ENCODE measurements at regions not wholly inside any gene's neighbourhood (a gene's known extent, or its start where the extent isn't known, plus 50 kb on each side); places are given as distances from the start of the nearest gene placed in this dataset.
A peak's percentile ranks its signal among the peaks of the same experiment; 100 is the strongest.
"Not testable (repeated sequence)": the region's sequence is repeated elsewhere in the genome, so short reads cannot be mapped to it uniquely, and the experiment has no call there.

DNA sequence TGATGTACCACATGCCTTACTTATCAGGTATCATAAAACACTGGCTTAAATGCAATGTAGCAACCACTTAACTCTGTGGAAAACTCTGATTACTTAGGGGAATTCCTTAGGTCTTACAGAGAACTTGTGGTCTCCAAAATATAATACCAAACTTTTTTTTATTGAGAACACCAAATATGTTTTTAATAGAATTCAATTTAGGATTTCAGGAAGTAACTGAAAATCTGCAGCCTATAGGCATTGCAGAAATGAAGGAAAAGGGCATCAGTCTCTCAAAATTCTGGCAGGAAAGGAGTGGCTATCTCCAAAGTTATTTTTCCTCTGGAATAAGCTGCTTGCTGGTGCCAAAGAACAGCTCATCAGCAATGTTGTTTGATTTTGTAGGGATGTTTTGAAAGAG is 105.3 kb upstream of the UGP2 start:
- no peak overlapping the region for H3K4me3 ChIP-seq
- no peaks in the 10 kb centered on the region for H3K36me3 ChIP-seq (replicated peaks; ENCODE audit: insufficient read depth, low read depth)
- no peaks in the 10 kb centered on the region for H3K9me2 ChIP-seq (replicated peaks; ENCODE audit: insufficient read depth)
- H3K4me1 ChIP-seq (ENCODE audit: insufficient read depth) = peaks cover 28% of the 10 kb centered on the region
- no peak overlapping the region for H3K4me2 ChIP-seq
- no peaks in the 10 kb centered on the region for H3K9me3 ChIP-seq (ENCODE audit: low read depth)
- no peaks in the 10 kb centered on the region for H4K20me1 ChIP-seq (ENCODE audit: insufficient read depth, poor library complexity, severe bottlenecking)
- peak overlapping the region; percentile 33 for H3K27ac ChIP-seq
- DNase-seq (ENCODE audit: low spot score) = no peak
- H3K79me2 ChIP-seq = no peaks in the 10 kb centered on the region
- no peaks in the 10 kb centered on the region for H3K27me3 ChIP-seq
- H2AFZ ChIP-seq = no peak overlapping the region
- no peak for TF ChIP-seq EZH2 (IDR thresholded peaks at IDR 0.05; ENCODE audit: borderline replicate concordance)
- TF ChIP-seq EZH2phosphoT487 (IDR thresholded peaks at IDR 0.05; ENCODE audit: low read depth, severe bottlenecking, unreplicated experiment) = no peak
- TF ChIP-seq, protein P1, sequence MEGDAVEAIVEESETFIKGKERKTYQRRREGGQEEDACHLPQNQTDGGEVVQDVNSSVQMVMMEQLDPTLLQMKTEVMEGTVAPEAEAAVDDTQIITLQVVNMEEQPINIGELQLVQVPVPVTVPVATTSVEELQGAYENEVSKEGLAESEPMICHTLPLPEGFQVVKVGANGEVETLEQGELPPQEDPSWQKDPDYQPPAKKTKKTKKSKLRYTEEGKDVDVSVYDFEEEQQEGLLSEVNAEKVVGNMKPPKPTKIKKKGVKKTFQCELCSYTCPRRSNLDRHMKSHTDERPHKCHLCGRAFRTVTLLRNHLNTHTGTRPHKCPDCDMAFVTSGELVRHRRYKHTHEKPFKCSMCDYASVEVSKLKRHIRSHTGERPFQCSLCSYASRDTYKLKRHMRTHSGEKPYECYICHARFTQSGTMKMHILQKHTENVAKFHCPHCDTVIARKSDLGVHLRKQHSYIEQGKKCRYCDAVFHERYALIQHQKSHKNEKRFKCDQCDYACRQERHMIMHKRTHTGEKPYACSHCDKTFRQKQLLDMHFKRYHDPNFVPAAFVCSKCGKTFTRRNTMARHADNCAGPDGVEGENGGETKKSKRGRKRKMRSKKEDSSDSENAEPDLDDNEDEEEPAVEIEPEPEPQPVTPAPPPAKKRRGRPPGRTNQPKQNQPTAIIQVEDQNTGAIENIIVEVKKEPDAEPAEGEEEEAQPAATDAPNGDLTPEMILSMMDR (IDR thresholded peaks at IDR 0.05; ENCODE audit: poor library complexity) = no peak

DNA sequence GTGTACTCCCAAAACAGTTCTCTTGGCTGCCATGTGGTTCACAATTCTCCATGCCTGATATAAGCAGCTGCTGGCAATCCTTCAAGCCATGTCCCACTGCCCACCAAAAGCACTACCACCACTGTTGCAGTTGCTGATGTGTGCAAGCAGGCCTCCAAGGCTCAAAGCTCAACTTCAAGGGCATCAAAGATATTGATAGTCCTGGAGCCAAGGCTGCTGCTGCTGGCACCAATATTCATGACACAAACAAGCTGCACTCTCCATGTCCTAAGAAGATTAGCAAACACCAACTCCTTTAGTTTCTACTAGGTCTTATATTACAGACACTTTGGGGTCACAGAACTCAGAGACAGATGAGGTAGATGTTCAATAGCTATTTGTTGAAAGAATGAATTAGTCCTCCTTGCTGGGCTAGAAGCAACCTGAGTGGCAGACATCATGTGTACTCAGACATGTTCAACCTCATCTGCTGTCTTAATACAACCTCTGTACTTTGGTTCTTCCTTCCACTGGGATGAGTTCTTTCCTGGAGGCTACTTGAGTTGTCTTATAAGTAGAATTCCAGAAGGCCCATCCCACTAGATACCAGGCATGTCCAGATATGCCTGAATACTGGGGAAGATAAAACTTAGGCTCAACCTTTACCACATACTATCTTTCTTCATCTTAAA is 104.5 kb upstream of the UGP2 start:
- no peaks in the 10 kb centered on the region for H3K9me2 ChIP-seq (replicated peaks; ENCODE audit: insufficient read depth)
- H3K27ac ChIP-seq = peak overlapping the region; percentile 33
- H3K27me3 ChIP-seq = no peaks in the 10 kb centered on the region
- H3K36me3 ChIP-seq (replicated peaks; ENCODE audit: insufficient read depth, low read depth) = no peaks in the 10 kb centered on the region
- no peak for DNase-seq (ENCODE audit: low spot score)
- no peaks in the 10 kb centered on the region for H3K9me3 ChIP-seq (ENCODE audit: low read depth)
- TF ChIP-seq EZH2 (IDR thresholded peaks at IDR 0.05; ENCODE audit: borderline replicate concordance) (no peak), EZH2phosphoT487 (IDR thresholded peaks at IDR 0.05; ENCODE audit: low read depth, severe bottlenecking, unreplicated experiment) (no peak)
- TF ChIP-seq, protein P1 (IDR thresholded peaks at IDR 0.05; ENCODE audit: poor library complexity) = no peak
- no peak overlapping the region for H3K4me3 ChIP-seq
- no peak overlapping the region for H2AFZ ChIP-seq
- H3K4me1 ChIP-seq (ENCODE audit: insufficient read depth) = peaks cover 28% of the 10 kb centered on the region
- no peaks in the 10 kb centered on the region for H4K20me1 ChIP-seq (ENCODE audit: insufficient read depth, poor library complexity, severe bottlenecking)
- H3K79me2 ChIP-seq = no peaks in the 10 kb centered on the region
- no peak overlapping the region for H3K4me2 ChIP-seq

DNA sequence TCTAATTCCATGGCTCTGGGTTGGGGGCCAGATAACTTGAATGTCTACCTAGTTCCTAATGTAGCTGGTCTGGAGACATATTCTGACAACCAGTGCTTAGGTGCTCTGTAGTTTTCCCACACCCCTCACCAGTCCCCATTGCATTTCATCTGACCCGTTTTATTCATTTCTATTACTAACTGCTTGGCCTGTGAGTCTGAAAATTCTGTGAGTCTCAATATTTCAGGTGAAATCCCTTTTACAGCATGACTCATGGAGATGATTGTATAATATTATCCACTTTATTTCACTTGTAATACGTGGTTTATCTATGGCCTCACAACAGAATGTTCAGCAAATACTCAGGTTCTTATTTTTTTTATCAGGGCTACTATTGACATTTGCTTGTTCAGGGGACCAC is 103.7 kb upstream of the UGP2 start:
- Histone ChIP-seq H3K79me2 (no peaks in the 10 kb centered on the region), H3K27ac (peak overlapping the region; percentile 46), H3K4me1 (ENCODE audit: insufficient read depth) (peaks cover 28% of the 10 kb centered on the region), H3K27me3 (no peaks in the 10 kb centered on the region), H4K20me1 (ENCODE audit: insufficient read depth, poor library complexity, severe bottlenecking) (no peaks in the 10 kb centered on the region), H3K9me3 (ENCODE audit: low read depth) (no peaks in the 10 kb centered on the region), H3K4me2 (no peak overlapping the region), H3K4me3 (no peak overlapping the region), H3K9me2 (replicated peaks; ENCODE audit: insufficient read depth) (no peaks in the 10 kb centered on the region), H2AFZ (no peak overlapping the region), H3K36me3 (replicated peaks; ENCODE audit: insufficient read depth, low read depth) (no peaks in the 10 kb centered on the region)
- TF ChIP-seq EZH2 (IDR thresholded peaks at IDR 0.05; ENCODE audit: borderline replicate concordance) (no peak), EZH2phosphoT487 (IDR thresholded peaks at IDR 0.05; ENCODE audit: low read depth, severe bottlenecking, unreplicated experiment) (no peak)
- TF ChIP-seq, protein P1 (IDR thresholded peaks at IDR 0.05; ENCODE audit: poor library complexity) = no peak
- DNase-seq (ENCODE audit: low spot score) = no peak
- WGBS (ENCODE audit: low lambda C conversion rate, missing lambda C conversion rate) = 73% methylated on average over 2 of the region's 2 CpGs

DNA sequence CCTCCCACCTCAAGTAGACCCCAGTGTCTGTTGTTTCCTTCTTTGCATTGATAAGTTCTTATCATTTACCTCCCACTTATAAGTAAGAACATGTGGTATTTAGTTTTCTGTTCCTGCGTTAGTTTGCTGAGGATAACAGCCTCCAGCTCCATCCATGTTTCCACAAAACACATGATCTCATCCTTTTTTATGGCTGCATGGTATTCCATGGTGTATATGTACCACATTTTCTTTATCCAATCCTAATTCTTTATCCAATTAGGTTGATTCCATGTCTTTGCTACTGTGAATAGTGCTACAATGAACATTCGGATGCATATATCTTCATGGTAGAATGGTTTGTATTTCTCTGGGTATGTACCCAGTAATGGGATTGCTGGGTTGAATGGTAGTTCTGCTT is 102.5 kb upstream of the UGP2 start:
- not testable (repeated sequence) for H3K27me3 ChIP-seq; H3K36me3 ChIP-seq (replicated peaks; ENCODE audit: insufficient read depth, low read depth); H3K4me2 ChIP-seq; H3K4me3 ChIP-seq; H3K79me2 ChIP-seq; H4K20me1 ChIP-seq (ENCODE audit: insufficient read depth, poor library complexity, severe bottlenecking); DNase-seq (ENCODE audit: low spot score); H2AFZ ChIP-seq; H3K9me3 ChIP-seq (ENCODE audit: low read depth); H3K9me2 ChIP-seq (replicated peaks; ENCODE audit: insufficient read depth); H3K27ac ChIP-seq
- peaks cover 28% of the 10 kb centered on the region for H3K4me1 ChIP-seq (ENCODE audit: insufficient read depth)
- WGBS (ENCODE audit: low lambda C conversion rate, missing lambda C conversion rate) = 100% methylated on average over 2 of the region's 2 CpGs

Data from hepatocyte (in vitro differentiated cells).